IPS-NIHi7 (cell line): ENCODE measurements at regions not wholly inside any gene's neighbourhood (a gene's known extent, or its start where the extent isn't known, plus 50 kb on each side); places are given as distances from the start of the nearest gene placed in this dataset.

Experiments used
- DNase-seq: peaks from one replicate; pipeline ENCODE4 v3.0.0; 2012; ENCODE audit warnings: mixed read lengths; ENCODE audit errors: extremely low spot score

GRCh38 chr4:141783770-141784169, 147.4 kb downstream of the IL15 start:
- DNase-seq, result no peak

- DNase-seq, result no peak
Measured at GRCh38 chr4:141786946-141787345, 150.6 kb downstream of the IL15 start.

GRCh38 chr4:141788169-141788915, 152.0 kb downstream of the IL15 start:
- no peak for DNase-seq

- no peak for DNase-seq
Measured at GRCh38 chr4:141789716-141790115, 153.3 kb downstream of the IL15 start.

- no peak for DNase-seq
Measured at GRCh38 chr4:141792164-141792563, 155.8 kb downstream of the IL15 start.

GRCh38 chr4:141797966-141798365, 161.6 kb downstream of the IL15 start:
- no peak for DNase-seq

GRCh38 chr4:141801558-141801957, 165.2 kb downstream of the IL15 start:
- DNase-seq, result no peak

- DNase-seq, result no peak
Measured at GRCh38 chr4:141802333-141802732, 165.9 kb downstream of the IL15 start.

GRCh38 chr4:141804836-141805235, 168.5 kb downstream of the IL15 start:
- DNase-seq, result no peak

GRCh38 chr4:141807103-141807891, 170.9 kb downstream of the IL15 start:
- DNase-seq, result no peak

- DNase-seq, result peak; percentile 24
Measured at GRCh38 chr4:141810038-141810711, 173.8 kb downstream of the IL15 start.

GRCh38 chr4:141810712-141811375, 174.5 kb downstream of the IL15 start:
- DNase-seq, result no peak

GRCh38 chr4:141812158-141812557, 175.8 kb downstream of the IL15 start:
- no peak for DNase-seq

GRCh38 chr4:141814499-141814898, 178.1 kb downstream of the IL15 start:
- DNase-seq, result no peak

- no peak for DNase-seq
Measured at GRCh38 chr4:141815646-141816045, 179.3 kb downstream of the IL15 start.

GRCh38 chr4:141826260-141826659, 189.9 kb downstream of the IL15 start:
- DNase-seq, result no peak

GRCh38 chr4:141833209-141833608, 196.8 kb downstream of the IL15 start:
- no peak for DNase-seq

- DNase-seq, result no peak
Measured at GRCh38 chr4:141840299-141840986, 204.1 kb downstream of the IL15 start.

- DNase-seq, result no peak
Measured at GRCh38 chr4:141843136-141843535, 206.8 kb downstream of the IL15 start.

- no peak for DNase-seq
Measured at GRCh38 chr4:141845901-141846300, 209.5 kb downstream of the IL15 start.

GRCh38 chr4:141849367-141849766, 213.0 kb downstream of the IL15 start:
- no peak for DNase-seq
